HG02678 (cell line): ENCODE measurements at regions not wholly inside any gene's neighbourhood (a gene's known extent, or its start where the extent isn't known, plus 50 kb on each side); places are given as distances from the start of the nearest gene placed in this dataset.
A peak's percentile ranks its signal among the peaks of the same experiment; 100 is the strongest.

Experiments
- ATAC-seq: cut with Tn5 transposase; IDR thresholded peaks from one replicate; pipeline ENCODE4 v1.9.1; 2021; ENCODE audit warnings: mild to moderate bottlenecking, moderate library complexity; ENCODE audit not compliant: unreplicated experiment

DNA sequence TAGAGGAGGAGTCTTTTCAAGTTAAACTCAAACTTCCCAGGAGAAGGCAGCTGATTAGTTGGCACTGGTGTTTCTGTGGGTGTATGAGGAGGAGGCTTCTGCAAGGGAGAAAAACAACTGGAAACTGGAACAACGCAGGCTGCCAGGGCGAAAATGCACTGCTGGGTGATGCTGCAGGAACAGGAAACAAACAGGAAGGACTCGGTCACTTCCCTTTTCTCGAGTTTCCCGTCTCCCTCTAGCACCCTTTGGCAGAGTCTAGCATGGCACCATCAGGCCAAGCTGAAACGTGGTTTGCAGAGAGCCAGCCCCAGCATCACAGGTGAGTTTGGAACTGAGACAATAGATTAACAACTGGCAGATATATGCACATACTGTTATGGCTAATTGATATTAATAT lies 77.5 kb upstream of the CAST start:
- ATAC-seq, result no peak

DNA sequence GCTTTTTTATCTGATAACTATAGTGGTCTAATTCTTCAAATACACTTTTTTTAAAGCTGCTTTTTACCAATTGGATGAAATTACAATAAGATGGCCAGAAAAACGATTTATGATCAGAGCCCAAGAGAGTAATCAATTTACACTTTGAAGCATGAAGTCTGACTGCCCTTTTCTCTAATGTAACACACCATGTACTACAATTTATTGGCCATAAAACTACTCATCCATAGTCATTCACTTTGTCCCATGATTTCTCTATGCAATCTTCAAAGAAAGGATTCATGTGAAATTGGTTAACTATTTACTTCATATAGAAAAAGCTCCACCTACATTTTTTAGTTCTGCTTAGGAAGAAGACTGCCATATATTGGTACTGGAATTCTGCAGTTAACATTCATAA lies 73.6 kb upstream of the CAST start:
- no peak for ATAC-seq

DNA sequence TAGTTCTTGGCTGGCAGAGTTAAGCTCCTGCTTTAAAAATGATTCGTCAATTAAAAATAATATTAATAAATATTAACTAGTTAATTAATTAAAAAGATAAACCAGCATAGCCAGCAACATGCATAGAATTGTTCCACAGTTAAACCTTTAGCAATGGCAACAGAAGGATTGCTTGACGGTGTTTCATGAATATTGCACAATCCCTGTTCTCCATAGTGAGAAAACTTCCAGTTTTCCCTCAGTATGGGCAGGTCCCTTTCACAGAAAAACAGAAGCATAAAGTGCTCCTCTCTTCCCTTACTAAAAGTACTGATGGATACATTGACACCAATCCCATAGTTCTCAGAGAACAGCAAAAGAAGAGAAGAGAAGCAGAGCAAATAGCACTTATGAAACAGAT lies 71.4 kb upstream of the CAST start:
- ATAC-seq, result no peak

DNA sequence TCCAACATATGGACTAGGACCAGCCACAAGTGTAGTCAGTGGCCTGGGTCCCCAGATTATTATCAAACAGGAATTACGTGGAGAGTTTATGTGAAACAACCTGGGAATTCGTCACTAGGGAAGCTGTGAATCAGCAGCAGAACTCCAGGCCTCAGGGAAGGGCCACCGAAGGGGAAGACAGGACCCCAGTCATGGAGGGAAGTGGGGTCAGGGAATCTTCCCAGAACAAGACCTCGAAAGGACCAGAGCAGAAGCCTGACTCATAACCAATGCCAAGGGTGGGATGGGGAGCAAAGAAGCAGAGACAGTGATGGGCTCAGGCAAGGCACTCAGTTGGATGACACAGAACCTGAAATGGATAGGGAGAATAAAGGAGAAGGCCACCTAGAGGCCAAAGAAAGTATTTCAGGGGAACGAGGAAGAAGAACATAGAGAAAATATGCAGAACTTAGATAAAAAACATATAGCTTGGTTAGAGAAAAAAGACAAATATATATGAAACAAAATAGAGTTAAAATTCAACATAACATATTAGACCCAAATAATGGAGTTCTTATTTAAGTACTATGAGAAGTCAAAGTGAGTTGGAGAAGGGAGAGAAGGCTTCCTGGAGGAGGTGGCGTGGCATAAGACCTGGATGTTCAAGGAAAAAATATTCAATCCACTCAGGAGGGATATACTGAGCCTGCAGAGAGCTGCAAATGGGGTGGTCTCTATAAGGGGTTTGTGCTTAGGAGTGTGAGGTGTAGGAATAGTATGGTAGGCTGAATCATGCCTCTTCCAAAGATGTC lies 66.7 kb upstream of the CAST start:
- ATAC-seq, result peak; percentile 60

DNA sequence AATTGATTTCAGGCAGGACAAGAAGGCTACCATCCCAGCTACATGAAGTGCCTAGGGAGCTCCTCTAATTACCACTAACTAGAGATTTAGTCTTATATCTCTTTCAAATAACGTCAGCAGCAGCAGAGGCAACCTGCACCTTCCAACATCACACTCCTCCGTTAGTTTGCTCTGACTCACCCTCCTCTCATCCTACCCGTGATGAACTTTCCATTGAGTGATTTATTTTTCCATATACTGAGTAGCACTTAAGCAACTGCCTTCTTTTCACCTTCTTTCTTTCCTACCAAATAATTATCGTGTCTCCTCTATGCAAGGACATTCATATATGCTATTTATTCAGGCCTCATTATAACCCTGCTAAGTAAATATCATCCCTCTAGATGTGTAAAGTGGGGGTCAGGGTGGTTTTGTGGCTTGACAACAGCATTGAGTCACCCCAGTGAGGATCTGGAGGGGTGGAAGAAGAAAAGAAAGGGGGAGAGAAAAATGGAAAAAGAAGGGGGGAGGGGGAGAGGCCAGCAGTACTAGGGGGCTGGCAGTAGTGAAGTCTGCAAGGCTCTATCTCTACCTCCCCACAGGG lies 64.6 kb upstream of the CAST start:
- ATAC-seq, result no peak

DNA sequence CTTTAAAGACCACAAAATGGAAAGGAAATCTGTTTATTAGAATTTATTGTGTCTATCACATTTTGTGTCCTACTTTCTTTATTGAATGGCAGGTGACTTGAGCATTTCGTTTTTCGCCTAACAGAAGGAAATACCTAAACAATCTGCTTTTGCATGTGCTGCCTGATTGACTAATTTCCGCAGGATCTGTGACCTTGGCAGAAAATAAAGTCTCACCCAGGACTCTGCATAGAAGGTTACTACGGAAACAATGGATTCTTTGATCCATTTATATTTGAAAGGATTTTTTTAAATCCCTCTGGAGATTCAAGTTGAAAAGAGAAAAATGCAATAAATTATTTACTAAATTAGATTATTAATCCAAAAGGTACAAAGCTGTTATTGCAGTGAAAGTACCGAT lies 61.0 kb upstream of the CAST start:
- ATAC-seq, result no peak

DNA sequence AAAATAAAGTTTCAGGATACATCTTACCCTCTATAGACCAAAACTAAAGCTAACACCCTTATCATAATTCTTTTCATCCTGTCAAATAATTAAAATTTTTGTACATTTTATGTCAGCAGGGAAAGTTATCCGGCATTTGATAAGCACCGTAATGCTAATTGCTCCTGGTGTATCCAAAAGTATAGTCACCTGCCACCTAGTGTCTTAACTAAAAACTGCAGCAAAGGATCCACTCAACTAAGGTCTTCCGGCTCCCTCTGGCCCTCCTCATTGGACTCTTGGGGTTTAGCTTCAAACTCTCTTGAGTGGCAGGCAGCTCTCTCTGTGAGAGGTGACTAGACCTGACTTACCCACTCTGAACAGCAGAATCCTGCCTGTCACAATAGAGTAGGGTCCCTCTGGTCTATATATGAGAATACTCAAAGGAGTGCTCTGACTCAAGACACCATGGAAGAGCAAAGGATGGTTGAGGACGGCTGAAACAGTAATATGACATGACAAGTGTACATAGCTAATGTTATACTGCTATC lies 60.4 kb upstream of the CAST start:
- peak; percentile 91 for ATAC-seq

DNA sequence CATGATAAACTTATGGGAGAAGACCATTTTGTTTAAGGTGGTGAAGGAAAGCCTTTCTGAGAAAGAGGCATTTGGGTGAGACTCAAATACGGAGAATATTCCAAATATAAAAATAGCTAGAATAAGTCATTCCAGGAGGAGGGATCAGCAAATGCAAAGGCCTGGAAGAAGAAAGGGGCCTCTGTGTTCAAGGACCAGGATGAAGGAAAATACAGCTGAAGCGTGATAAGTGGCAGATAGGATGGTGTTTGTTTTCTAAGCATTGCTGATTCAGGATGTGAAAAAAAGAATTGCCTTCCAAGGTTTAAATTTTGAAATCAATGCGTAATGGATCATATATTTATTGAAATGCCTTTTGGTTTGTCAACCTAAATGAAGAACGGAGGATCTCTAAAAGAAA lies 59.4 kb upstream of the CAST start:
- no peak for ATAC-seq

DNA sequence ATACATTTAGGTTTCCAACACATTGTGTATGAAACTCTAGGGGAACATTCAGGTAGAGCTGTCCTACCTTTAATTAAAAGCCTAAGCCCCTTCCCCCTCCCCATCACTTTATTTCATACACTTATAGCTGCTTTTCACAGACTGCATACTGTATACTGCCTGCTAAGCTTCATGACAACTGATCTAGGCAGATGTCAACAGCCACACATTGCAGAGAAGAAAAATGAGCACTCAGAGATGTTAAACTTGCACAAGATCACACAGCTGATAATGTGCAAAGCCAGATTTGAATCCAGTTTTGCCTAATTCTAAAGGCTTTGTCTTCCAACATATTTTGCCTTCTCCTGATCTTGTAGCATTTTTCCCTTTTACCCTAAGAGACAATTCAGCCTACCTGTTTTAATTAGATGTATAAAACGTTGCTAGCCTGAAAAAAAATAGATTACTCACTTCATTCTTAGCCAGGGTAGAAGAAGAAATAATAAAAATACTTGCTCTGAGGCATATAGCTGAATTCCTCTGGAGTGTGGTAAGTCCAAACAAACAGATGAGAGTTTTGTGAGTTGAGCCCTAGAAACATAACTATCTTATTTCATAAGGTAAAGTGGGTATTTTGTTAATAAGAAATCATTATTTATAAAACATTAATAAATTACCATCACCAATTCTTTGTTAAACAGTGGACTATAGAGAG lies 56.9 kb upstream of the CAST start:
- ATAC-seq, result no peak

DNA sequence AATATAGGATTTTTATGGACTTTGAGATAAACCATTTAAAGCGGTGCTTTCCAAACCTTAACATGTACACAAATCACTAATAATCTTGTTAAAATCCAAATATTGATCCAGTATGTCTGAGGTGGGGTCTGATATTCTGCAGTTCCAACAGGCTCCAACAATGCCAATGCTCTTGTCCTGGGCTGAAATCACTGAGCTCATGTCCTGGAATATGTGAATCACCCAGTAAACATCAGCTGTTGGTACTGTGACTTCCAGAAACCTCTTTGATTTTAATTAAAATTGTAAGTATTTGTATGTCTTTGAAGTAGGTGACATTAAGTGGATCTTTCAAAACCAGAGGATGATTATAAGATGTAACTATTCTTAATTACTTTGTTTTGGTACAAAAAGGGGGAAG lies 52.8 kb upstream of the CAST start:
- no peak for ATAC-seq

DNA sequence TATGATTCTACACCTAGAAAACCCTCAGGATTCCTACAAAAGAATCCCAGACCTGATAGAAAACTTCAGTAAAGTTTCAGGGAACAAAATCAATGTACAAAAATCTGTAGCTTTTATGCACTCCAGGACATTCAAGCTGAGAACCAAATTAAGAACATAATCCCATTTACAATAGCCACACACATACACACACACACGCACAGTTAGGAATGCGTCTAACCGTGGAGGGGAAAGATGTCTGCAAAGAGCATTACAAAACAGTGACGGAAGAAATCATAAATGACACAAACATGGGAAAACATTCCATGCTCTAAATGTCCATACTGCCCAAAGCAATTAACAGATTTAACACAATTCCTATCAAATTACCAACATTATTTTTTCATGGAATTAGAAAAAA lies 51.4 kb upstream of the CAST start:
- ATAC-seq, result no peak

DNA sequence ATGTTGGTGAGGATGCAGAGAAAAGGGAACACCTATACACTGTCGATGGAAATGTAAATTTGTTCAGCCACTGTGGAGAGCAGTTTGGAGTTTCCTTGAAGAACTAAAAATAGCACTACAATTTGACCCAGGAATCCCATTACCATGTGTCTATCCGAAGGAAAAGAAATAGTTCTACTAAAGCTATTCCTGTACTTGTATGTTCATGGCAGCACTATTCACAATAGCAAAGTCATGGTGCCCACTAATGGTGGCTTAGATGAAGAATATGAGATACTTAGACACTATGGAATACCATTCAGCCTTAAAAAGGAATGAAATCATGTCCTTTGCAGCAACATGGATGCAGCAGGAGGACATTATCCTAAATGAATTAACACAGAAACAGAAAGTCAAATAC lies 50.2 kb upstream of the CAST start:
- no peak for ATAC-seq
